ENCODE measurements at regions not wholly inside any gene's neighbourhood (a gene's known extent, or its start where the extent isn't known, plus 50 kb on each side); places are given as distances from the start of the nearest gene placed in this dataset.

GRCh38 chr11:110785398-110785797 is 73.2 kb upstream of the ARHGAP20 start:
- peaks cover 11% of the 10 kb centered on the region for H3K9me3 ChIP-seq (ENCODE audit: severe bottlenecking)
- H3K4me3 ChIP-seq (ENCODE audit: low read depth, low read length): no peak overlapping the region
- no peak for DNase-seq
- no peaks in the 10 kb centered on the region for H3K27me3 ChIP-seq (ENCODE audit: insufficient read depth, low read depth, severe bottlenecking)
- H3K36me3 ChIP-seq: no peaks in the 10 kb centered on the region
- no peak for TF ChIP-seq CTCF (IDR thresholded peaks at IDR 0.05; ENCODE audit: low read depth, low read length)
- no peak overlapping the region for H3K27ac ChIP-seq

- no peak for TF ChIP-seq CTCF (IDR thresholded peaks at IDR 0.05; ENCODE audit: low read depth, low read length)
- Histone ChIP-seq H3K27ac (no peak overlapping the region), H3K4me3 (ENCODE audit: low read depth, low read length) (no peak overlapping the region), H3K36me3 (no peaks in the 10 kb centered on the region), H3K9me3 (ENCODE audit: severe bottlenecking) (peaks cover 14% of the 10 kb centered on the region), H3K27me3 (ENCODE audit: insufficient read depth, low read depth, severe bottlenecking) (no peaks in the 10 kb centered on the region)
- DNase-seq: no peak
Measured at GRCh38 chr11:110782616-110783015, 70.4 kb upstream of the ARHGAP20 start.

DNA sequence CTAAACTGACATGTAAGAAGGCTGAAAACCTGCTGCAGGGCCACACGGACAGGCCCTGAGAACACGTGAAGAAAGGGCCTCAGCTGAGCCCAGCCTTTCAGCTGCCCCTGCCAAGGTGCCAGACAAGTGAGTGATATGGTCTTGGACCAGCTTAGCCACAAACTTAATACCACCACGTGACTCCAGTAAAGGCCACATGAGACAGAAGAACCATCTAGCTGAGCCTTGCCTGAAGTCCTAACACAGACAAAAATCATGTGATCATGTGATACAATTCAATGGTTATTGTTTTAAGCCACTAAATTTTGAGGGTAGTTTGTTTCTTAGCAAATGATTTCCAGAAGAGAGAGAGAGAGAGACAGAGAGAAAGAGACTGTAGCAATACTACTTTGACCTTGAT is 66.9 kb upstream of the ARHGAP20 start:
- DNase-seq: no peak
- H3K27ac ChIP-seq: no peak overlapping the region
- H3K4me3 ChIP-seq (ENCODE audit: low read depth, low read length): no peak overlapping the region
- no peaks in the 10 kb centered on the region for H3K27me3 ChIP-seq (ENCODE audit: insufficient read depth, low read depth, severe bottlenecking)
- H3K9me3 ChIP-seq (ENCODE audit: severe bottlenecking): peaks cover 3% of the 10 kb centered on the region
- TF ChIP-seq CTCF (IDR thresholded peaks at IDR 0.05; ENCODE audit: low read depth, low read length): no peak
- H3K36me3 ChIP-seq: no peaks in the 10 kb centered on the region

DNA sequence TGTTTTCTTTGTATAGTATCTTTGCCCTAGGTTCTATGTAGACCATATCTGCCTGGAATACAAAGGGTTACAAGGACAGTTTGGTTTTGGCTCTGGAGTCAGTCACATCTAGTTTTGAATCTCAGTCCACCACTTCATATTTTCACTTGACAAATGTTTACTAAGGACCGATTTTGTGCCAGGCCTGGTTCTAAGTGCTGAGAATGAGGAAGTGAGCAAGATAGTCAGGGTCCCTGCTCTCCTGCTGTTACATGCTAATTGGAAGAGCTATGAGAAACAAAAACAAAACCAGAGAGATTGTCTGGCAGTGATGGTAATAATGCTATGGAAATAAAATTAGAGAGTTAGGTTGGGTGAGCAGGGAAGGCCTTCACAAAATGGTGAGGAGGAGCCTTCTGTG is 66.1 kb upstream of the ARHGAP20 start:
- H3K9me3 ChIP-seq (ENCODE audit: severe bottlenecking): peaks cover 3% of the 10 kb centered on the region
- DNase-seq: no peak
- no peak overlapping the region for H3K4me3 ChIP-seq (ENCODE audit: low read depth, low read length)
- no peaks in the 10 kb centered on the region for H3K36me3 ChIP-seq
- no peaks in the 10 kb centered on the region for H3K27me3 ChIP-seq (ENCODE audit: insufficient read depth, low read depth, severe bottlenecking)
- TF ChIP-seq CTCF (IDR thresholded peaks at IDR 0.05; ENCODE audit: low read depth, low read length): no peak
- H3K27ac ChIP-seq: no peak overlapping the region

- TF ChIP-seq CTCF (IDR thresholded peaks at IDR 0.05; ENCODE audit: low read depth, low read length): no peak
- no peaks in the 10 kb centered on the region for H3K27me3 ChIP-seq (ENCODE audit: insufficient read depth, low read depth, severe bottlenecking)
- H3K27ac ChIP-seq: no peak overlapping the region
- H3K36me3 ChIP-seq: no peaks in the 10 kb centered on the region
- H3K9me3 ChIP-seq (ENCODE audit: severe bottlenecking): peaks cover 3% of the 10 kb centered on the region
- H3K4me3 ChIP-seq (ENCODE audit: low read depth, low read length): no peak overlapping the region
- no peak for DNase-seq
Measured at GRCh38 chr11:110777775-110778174, 65.5 kb upstream of the ARHGAP20 start.

DNA sequence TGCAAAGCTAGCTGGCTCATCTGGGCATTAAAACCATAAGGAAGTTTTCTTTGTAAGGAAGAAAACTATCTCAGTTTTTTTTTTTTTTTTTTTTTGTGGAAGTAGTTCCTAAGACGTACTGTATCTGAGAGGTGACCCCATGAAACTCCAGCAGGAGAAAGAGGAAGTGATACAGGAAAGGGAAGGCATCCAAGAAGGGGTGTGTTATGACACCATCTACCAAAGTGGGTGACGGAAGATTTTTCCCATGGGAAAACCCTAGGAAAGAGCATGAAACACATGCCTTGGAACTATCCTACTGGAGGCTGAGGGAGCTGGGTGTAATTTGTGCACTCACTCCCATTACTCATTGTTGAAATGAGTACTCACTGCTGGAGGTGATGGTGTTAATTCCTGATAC is 63.8 kb upstream of the ARHGAP20 start:
- DNase-seq: no peak
- Histone ChIP-seq H3K9me3 (ENCODE audit: severe bottlenecking) (peaks cover 3% of the 10 kb centered on the region), H3K36me3 (no peaks in the 10 kb centered on the region), H3K4me3 (ENCODE audit: low read depth, low read length) (no peak overlapping the region), H3K27ac (no peak overlapping the region), H3K27me3 (ENCODE audit: insufficient read depth, low read depth, severe bottlenecking) (no peaks in the 10 kb centered on the region)
- no peak for TF ChIP-seq CTCF (IDR thresholded peaks at IDR 0.05; ENCODE audit: low read depth, low read length)
